Mucosa of descending colon (tissue), 3 donors: ENCODE measurements at regions not wholly inside any gene's neighbourhood (a gene's known extent, or its start where the extent isn't known, plus 50 kb on each side); places are given as distances from the start of the nearest gene placed in this dataset.

Experiments
- ATAC-seq: fragments of 200-7000 bp; cut with Tn5 transposase; one replicate; pipeline ENCODE4 v1.9.1; 2020; ENCODE audit warnings: mild to moderate bottlenecking, moderate library complexity
- DNase-seq, 3 donors: peaks; one replicate each; pipeline ENCODE4 v3.0.0-alpha.2; 2020
- H3K36me3 ChIP-seq: fragments of 200-600 bp; one replicate; pipeline ENCODE4 v1.8.0; 2021; ENCODE audit warnings: low read depth, mild to moderate bottlenecking
- H3K4me1 ChIP-seq: fragments of 200-600 bp; one replicate; pipeline ENCODE4 v1.8.0; 2021; ENCODE audit warnings: low read depth, mild to moderate bottlenecking
- H3K4me3 ChIP-seq: fragments of 200-600 bp; one replicate; pipeline ENCODE4 v1.8.0; 2021; ENCODE audit warnings: mild to moderate bottlenecking
- H3K9me3 ChIP-seq: fragments of 200-600 bp; one replicate; pipeline ENCODE4 v1.8.0; 2021; ENCODE audit warnings: mild to moderate bottlenecking
- intact Hi-C, 2 donors: fragments of 100-400 bp; cut with DNase I in 1 of 2; cut with micrococcal nuclease in 1 of 2; formaldehyde crosslinking; loops; one replicate each; pipeline versions ENCODE4 v1.11.0 to v1.11.1; 2022; cut with DNase I, micrococcal nuclease
- TF ChIP-seq, protein P1 (sequence below): fragments of 200-600 bp; IDR thresholded peaks from one replicate; pipeline ENCODE4 v1.8.0; 2022; ENCODE audit warnings: antibody characterized with exemption, mild to moderate bottlenecking
- donor health status: DM: no; HTN: no; CAD: no; lungs with moderate emphysema.
- donor health status: DM: no; HTN: no; CAD: no.
- donor health status: DM: no; HTN: yes; CAD: no.

GRCh38 chr4:54427826-54428225, 198.7 kb downstream of the PDGFRA start:
- Histone ChIP-seq H3K36me3 (no peaks in the 10 kb centered on the region), H3K9me3 (no peaks in the 10 kb centered on the region), H3K4me3 (no peak overlapping the region), H3K4me1 (no peaks in the 10 kb centered on the region)
- TF ChIP-seq, protein P1, sequence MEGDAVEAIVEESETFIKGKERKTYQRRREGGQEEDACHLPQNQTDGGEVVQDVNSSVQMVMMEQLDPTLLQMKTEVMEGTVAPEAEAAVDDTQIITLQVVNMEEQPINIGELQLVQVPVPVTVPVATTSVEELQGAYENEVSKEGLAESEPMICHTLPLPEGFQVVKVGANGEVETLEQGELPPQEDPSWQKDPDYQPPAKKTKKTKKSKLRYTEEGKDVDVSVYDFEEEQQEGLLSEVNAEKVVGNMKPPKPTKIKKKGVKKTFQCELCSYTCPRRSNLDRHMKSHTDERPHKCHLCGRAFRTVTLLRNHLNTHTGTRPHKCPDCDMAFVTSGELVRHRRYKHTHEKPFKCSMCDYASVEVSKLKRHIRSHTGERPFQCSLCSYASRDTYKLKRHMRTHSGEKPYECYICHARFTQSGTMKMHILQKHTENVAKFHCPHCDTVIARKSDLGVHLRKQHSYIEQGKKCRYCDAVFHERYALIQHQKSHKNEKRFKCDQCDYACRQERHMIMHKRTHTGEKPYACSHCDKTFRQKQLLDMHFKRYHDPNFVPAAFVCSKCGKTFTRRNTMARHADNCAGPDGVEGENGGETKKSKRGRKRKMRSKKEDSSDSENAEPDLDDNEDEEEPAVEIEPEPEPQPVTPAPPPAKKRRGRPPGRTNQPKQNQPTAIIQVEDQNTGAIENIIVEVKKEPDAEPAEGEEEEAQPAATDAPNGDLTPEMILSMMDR, result no peak
- intact Hi-C loops, result no loop called here
- no peak for ATAC-seq
- no peak for DNase-seq

DNA sequence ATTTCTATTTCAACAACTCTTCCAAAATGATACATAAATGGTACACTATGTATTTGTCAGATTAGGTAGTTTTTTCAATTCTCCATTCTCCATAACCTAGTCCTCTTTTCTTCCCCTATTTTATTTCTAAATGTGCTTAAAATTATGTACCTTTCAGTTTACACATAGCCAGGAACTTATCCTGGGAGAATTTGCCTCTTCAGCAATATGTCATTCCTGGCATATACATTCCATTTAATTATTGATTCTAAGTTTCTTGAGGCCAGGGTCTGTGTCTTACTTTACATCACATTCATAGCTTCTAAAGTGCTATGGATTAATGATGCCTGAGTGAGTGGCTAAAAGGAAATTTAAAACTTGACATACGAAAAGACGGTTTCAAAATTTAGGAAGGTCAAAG, 199.8 kb downstream of the PDGFRA start:
- Histone ChIP-seq H3K4me3 (no peak overlapping the region), H3K36me3 (no peaks in the 10 kb centered on the region), H3K4me1 (no peaks in the 10 kb centered on the region), H3K9me3 (no peaks in the 10 kb centered on the region)
- TF ChIP-seq, protein P1, result no peak
- DNase-seq (no peak), ATAC-seq (no peak)
- intact Hi-C loops, result no loop called here

DNA sequence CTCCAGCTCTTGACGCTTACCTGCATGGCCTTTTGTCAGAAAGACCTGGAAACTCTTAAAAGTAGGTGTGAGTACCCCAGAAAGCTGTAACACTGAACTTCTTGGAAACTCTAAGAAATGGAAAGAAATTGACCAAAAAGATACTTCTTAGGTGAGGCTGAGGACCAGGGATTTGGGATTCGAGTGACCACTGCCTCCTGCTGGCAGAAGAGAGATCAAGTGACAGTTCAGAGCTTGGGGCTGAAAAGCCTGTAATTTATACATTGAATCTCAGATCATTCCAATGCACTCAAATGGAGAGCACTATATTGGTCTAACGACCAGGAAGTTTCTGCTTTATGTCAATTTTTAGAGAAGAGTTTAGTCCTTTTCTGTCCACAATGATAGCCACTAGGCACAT, 204.6 kb downstream of the PDGFRA start:
- H3K4me3 ChIP-seq, result no peak overlapping the region
- H3K36me3 ChIP-seq, result no peaks in the 10 kb centered on the region
- H3K4me1 ChIP-seq, result no peaks in the 10 kb centered on the region
- TF ChIP-seq, protein P1, result no peak
- H3K9me3 ChIP-seq, result no peaks in the 10 kb centered on the region
- ATAC-seq, result no peak
- DNase-seq, result no peak
- intact Hi-C loops, result loop anchor here in 1 of 2 donors (10.0 kb wide), 1 partner anchor 109 kb away; no protein-coding TSS in a partner anchor

DNA sequence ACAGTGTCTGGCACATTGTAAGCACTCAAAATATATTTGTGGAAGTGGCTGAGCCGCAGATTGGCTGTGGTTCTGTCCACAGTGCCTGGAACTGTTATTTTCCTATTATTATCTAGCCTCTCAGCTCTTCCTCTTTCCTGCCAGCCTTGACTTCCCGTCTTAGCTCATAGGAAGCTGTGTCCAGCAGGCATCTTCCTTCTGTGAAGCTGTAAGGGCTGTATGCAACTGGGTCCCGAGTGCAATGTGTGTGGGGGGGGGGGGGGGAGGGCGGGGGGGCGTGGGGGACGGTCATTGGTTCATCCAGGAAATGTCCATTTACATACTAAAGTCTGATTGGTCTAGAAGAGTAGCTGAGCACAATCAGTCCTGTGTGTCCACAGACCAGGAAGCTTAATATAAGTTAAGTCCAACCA, 210.7 kb downstream of the PDGFRA start:
- intact Hi-C loops, result loop anchor here in 1 of 2 donors (10.0 kb wide), 1 partner anchor 115 kb away; no protein-coding TSS in a partner anchor
- TF ChIP-seq, protein P1, result no peak
- no peaks in the 10 kb centered on the region for H3K4me1 ChIP-seq
- no peak overlapping the region for H3K4me3 ChIP-seq
- ATAC-seq, result peak; percentile 56
- peak in 1 of 3 donors; percentile 9 for DNase-seq
- no peaks in the 10 kb centered on the region for H3K9me3 ChIP-seq
- no peaks in the 10 kb centered on the region for H3K36me3 ChIP-seq

- no peaks in the 10 kb centered on the region for H3K4me1 ChIP-seq
- intact Hi-C loops, result no loop called here
- TF ChIP-seq, protein P1, result peak; percentile 18
- no peaks in the 10 kb centered on the region for H3K9me3 ChIP-seq
- no peak overlapping the region for H3K4me3 ChIP-seq
- ATAC-seq (no peak), DNase-seq (peak in 1 of 3 donors; percentile 10)
- no peaks in the 10 kb centered on the region for H3K36me3 ChIP-seq
Measured at GRCh38 chr4:54440394-54441136, 211.5 kb downstream of the PDGFRA start.
